ENCODE measurements at regions not wholly inside any gene's neighbourhood (a gene's known extent, or its start where the extent isn't known, plus 50 kb on each side); places are given as distances from the start of the nearest gene placed in this dataset.

DNA sequence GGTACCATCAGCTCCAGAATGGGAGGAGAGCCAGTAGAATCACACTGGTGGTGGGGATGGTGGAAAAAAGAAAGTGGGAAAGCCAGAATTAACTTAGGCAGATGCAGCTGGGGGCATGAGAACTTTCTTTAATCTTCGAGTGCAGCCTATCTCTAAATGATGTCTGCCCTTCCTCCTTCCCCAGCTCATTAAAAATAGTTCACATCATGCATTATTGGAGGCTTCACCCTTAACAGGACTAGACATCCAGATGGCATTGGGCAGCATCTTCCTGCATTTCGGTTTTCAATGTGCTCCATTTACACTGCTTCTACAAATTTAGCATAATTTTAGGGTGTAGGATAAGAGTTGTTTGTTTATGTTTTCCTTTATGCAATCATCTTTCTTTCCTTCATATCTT is 272.8 kb downstream of the COG6 start:
- H3K36me3 ChIP-seq = no peaks in the 10 kb centered on the region
- no peak for DNase-seq
- peaks cover 0 to 19% (median 14%) of the 10 kb centered on the region in 8 donors for H3K9me3 ChIP-seq
- H3K27ac ChIP-seq = no peak overlapping the region
- H3K4me1 ChIP-seq = no peaks in the 10 kb centered on the region
- TF ChIP-seq POLR2A (IDR thresholded peaks at IDR 0.05) (no peak), POLR2AphosphoS5 (IDR thresholded peaks at IDR 0.05) (no peak)
- TF ChIP-seq, protein P1, sequence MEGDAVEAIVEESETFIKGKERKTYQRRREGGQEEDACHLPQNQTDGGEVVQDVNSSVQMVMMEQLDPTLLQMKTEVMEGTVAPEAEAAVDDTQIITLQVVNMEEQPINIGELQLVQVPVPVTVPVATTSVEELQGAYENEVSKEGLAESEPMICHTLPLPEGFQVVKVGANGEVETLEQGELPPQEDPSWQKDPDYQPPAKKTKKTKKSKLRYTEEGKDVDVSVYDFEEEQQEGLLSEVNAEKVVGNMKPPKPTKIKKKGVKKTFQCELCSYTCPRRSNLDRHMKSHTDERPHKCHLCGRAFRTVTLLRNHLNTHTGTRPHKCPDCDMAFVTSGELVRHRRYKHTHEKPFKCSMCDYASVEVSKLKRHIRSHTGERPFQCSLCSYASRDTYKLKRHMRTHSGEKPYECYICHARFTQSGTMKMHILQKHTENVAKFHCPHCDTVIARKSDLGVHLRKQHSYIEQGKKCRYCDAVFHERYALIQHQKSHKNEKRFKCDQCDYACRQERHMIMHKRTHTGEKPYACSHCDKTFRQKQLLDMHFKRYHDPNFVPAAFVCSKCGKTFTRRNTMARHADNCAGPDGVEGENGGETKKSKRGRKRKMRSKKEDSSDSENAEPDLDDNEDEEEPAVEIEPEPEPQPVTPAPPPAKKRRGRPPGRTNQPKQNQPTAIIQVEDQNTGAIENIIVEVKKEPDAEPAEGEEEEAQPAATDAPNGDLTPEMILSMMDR (IDR thresholded peaks at IDR 0.05 in 8 of 11, conservative IDR thresholded peaks at IDR 0.05 in 3 of 11) = no peak
- H3K27me3 ChIP-seq (replicated peaks in 1 of 7) = peaks cover 0 to 3% (median 0%) of the 10 kb centered on the region in 7 donors
- H3K4me3 ChIP-seq = no peak overlapping the region
- intact Hi-C loops (cut with DNase I; ENCODE audit: low total_unique reads) = no loop called here
- 73 to 87% (median 85%) methylated on average over 2 of the region's 2 CpGs for WGBS, 5 donors

DNA sequence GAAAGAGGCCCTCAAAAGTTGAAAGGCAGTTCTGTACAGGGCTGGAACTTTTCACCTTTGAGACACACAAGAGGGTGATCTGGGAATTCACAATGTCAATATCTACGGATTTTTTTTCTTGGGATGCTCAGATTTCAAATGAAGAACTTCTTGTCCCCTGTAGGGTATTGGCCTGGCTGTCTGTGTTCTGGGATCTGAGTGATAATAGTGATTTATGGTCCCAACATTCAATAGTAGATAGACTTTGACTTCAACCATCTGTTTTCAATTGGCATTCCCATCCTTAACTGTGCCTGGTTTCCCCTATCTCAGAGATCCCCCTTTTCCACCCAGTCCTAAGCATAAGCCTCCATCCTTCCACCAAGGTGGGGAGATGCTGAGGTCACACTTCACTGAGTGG is 274.1 kb downstream of the COG6 start:
- no peak for DNase-seq
- no peak overlapping the region for H3K4me3 ChIP-seq
- H3K27ac ChIP-seq = no peak overlapping the region
- 72 to 80% (median 75%) methylated on average over 1 of the region's 1 CpG for WGBS, 5 donors
- H3K4me1 ChIP-seq = no peaks in the 10 kb centered on the region
- intact Hi-C loops (cut with DNase I; ENCODE audit: low total_unique reads) = no loop called here
- H3K27me3 ChIP-seq (replicated peaks in 1 of 7) = peaks cover 0 to 3% (median 0%) of the 10 kb centered on the region in 7 donors
- no peak for TF ChIP-seq POLR2A (IDR thresholded peaks at IDR 0.05)
- TF ChIP-seq, protein P1 (IDR thresholded peaks at IDR 0.05 in 8 of 11, conservative IDR thresholded peaks at IDR 0.05 in 3 of 11) = no peak
- TF ChIP-seq POLR2AphosphoS5 (IDR thresholded peaks at IDR 0.05) = no peak
- no peaks in the 10 kb centered on the region for H3K36me3 ChIP-seq
- H3K9me3 ChIP-seq = peaks cover 0 to 18% (median 13%) of the 10 kb centered on the region in 8 donors

DNA sequence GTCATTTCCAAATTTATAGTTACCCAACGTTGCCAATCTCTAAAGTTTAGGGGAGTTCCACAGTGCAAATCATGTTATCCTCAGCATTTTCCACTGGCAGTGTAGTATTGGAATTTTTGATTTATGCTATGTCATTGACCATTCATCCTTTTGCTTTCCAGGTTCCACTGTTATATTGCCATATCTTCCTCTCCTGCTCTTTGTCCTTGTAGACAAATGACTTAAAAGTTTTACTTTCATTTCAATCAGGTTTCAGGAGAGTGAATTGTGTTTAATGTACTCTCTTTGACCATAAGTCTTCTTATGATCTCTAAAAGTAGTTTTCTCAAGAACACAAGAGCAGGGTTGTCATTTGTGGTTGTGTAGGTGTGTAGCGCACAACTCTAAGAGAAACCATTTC is 274.6 kb downstream of the COG6 start:
- peaks cover 0 to 3% (median 0%) of the 10 kb centered on the region in 7 donors for H3K27me3 ChIP-seq (replicated peaks in 1 of 7)
- 50 to 63% (median 54%) methylated on average over 2 of the region's 2 CpGs for WGBS, 5 donors
- intact Hi-C loops (cut with DNase I; ENCODE audit: low total_unique reads) = loop anchor here (10.0 kb wide), 1 partner anchor 155 kb away; no protein-coding TSS in a partner anchor
- DNase-seq = no peak
- H3K4me1 ChIP-seq = no peaks in the 10 kb centered on the region
- no peak overlapping the region for H3K4me3 ChIP-seq
- no peaks in the 10 kb centered on the region for H3K36me3 ChIP-seq
- H3K27ac ChIP-seq = no peak overlapping the region
- TF ChIP-seq POLR2A (IDR thresholded peaks at IDR 0.05) (no peak), POLR2AphosphoS5 (IDR thresholded peaks at IDR 0.05) (no peak)
- TF ChIP-seq, protein P1 (IDR thresholded peaks at IDR 0.05 in 8 of 11, conservative IDR thresholded peaks at IDR 0.05 in 3 of 11) = no peak
- peaks cover 0 to 14% (median 9%) of the 10 kb centered on the region in 8 donors for H3K9me3 ChIP-seq

DNA sequence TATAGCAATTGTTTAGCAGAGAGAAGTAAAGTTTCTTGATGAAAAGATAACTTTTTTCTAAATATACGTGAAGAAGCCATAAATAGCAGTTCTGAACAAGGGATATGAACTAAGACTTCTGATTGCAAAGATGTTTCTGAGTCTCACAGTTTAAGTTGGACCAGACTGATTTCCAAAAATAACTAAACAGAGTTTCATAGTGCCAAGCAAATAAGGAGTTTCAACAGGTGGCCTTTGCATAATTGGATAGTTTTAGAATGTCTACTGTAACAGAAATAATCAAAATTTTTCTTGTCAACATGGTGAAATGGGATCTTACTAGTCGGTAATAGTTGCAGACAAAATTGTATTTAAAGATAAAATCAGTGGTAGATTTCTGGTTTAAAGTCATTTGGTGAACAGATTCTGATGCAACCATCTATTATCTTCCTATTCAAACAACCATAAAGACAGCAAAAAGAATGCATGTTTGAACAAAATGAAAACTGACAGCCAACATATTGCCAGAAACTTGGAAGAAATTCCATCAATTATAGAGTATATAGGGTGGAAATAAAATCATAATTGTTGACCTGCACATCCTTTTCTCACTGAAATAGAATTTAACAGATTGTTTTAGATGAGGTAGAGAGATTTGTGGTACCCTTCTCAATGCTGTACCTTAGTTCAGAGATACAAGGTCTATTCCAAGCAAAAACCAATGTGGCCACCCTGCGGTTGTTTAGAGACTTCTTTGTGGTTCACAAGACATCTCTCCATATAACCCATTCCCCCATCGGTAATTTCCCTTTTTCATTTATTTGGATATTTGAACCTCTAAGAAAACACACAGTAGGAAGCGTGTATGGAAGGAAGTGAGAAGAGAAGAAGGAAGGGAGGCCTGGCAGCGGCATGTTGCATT is 275.3 kb downstream of the COG6 start:
- H3K27ac ChIP-seq = no peak overlapping the region
- TF ChIP-seq, protein P1 (IDR thresholded peaks at IDR 0.05 in 8 of 11, conservative IDR thresholded peaks at IDR 0.05 in 3 of 11) = no peak
- TF ChIP-seq POLR2AphosphoS5 (IDR thresholded peaks at IDR 0.05) = no peak
- no peak for TF ChIP-seq POLR2A (IDR thresholded peaks at IDR 0.05)
- WGBS, 5 donors = 73 to 88% (median 85%) methylated on average over 6 of the region's 6 CpGs
- H3K27me3 ChIP-seq (replicated peaks in 1 of 7) = peaks cover 0 to 2% (median 0%) of the 10 kb centered on the region in 7 donors
- no peak overlapping the region for H3K4me3 ChIP-seq
- H3K4me1 ChIP-seq = no peaks in the 10 kb centered on the region
- peaks cover 0 to 6% (median 2%) of the 10 kb centered on the region in 8 donors for H3K9me3 ChIP-seq
- no peaks in the 10 kb centered on the region for H3K36me3 ChIP-seq
- DNase-seq = no peak
- intact Hi-C loops (cut with DNase I; ENCODE audit: low total_unique reads) = loop anchor here (10.0 kb wide), 1 partner anchor 156 kb away; no protein-coding TSS in a partner anchor
